ACC112 (cell line): ENCODE measurements at regions not wholly inside any gene's neighbourhood (a gene's known extent, or its start where the extent isn't known, plus 50 kb on each side); places are given as distances from the start of the nearest gene placed in this dataset.
A peak's percentile ranks its signal among the peaks of the same experiment; 100 is the strongest.

ENCODE experiments used
- H2AFZ ChIP-seq: fragments of 200-600 bp; sonication (generic); one replicate; pipeline ENCODE4 v1.6.0; 2017; ENCODE audit warnings: antibody characterized with exemption, low read length; ENCODE audit not compliant: unreplicated experiment
- H3K27ac ChIP-seq: fragments of 200-600 bp; sonication (generic); 2 replicates; pipeline ENCODE4 v1.5.1; 2014; ENCODE audit warnings: low read depth, mild to moderate bottlenecking, antibody characterized with exemption, low read length, moderate library complexity
- H3K27me3 ChIP-seq: fragments of 200-600 bp; sonication (generic); 2 replicates; pipeline ENCODE4 v1.6.1; 2014; ENCODE audit warnings: mild to moderate bottlenecking, antibody characterized with exemption, low read length, moderate library complexity, mixed read lengths; ENCODE audit not compliant: insufficient read depth
- H3K36me3 ChIP-seq: fragments of 200-600 bp; sonication (generic); 2 replicates; pipeline ENCODE4 v1.6.1; 2016; ENCODE audit warnings: mild to moderate bottlenecking, antibody characterized with exemption, low read length, moderate library complexity, mixed read lengths; ENCODE audit not compliant: insufficient read depth
- H3K4me1 ChIP-seq: fragments of 200-600 bp; sonication (generic); one replicate; pipeline ENCODE4 v1.6.1; 2016; ENCODE audit warnings: low read length, mixed read lengths; ENCODE audit not compliant: insufficient read depth, unreplicated experiment, control insufficient read depth
- H3K4me3 ChIP-seq: fragments of 200-600 bp; sonication (generic); 2 replicates; pipeline ENCODE4 v1.5.1; 2014; ENCODE audit warnings: mild to moderate bottlenecking, low read depth, low read length
- H3K79me2 ChIP-seq: fragments of 200-600 bp; sonication (generic); one replicate; pipeline ENCODE4 v1.6.0; 2016; ENCODE audit warnings: low read length; ENCODE audit not compliant: control insufficient read depth, unreplicated experiment, insufficient read depth

DNA sequence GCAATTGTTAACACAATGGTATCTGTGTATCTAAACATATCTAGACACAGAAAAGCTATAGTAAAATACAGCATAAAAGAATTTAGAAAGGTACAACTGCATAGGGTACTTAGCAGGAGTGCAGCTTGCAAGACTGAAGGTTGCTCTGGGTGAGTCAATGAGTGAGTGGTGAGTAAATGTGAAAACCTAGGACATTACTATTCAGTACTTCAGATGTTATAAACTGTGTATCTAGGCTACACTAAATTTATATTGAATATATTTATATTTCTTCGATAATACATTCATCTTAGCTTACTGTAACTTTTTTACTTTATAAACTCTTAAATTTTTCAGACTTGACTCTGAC lies 409.0 kb upstream of the DCN start:
- Histone ChIP-seq H3K27ac (no peak overlapping the region), H3K4me3 (no peak overlapping the region), H2AFZ (no peak overlapping the region), H3K4me1 (no peaks in the 10 kb centered on the region), H3K36me3 (no peaks in the 10 kb centered on the region), H3K79me2 (no peaks in the 10 kb centered on the region), H3K27me3 (no peaks in the 10 kb centered on the region)

DNA sequence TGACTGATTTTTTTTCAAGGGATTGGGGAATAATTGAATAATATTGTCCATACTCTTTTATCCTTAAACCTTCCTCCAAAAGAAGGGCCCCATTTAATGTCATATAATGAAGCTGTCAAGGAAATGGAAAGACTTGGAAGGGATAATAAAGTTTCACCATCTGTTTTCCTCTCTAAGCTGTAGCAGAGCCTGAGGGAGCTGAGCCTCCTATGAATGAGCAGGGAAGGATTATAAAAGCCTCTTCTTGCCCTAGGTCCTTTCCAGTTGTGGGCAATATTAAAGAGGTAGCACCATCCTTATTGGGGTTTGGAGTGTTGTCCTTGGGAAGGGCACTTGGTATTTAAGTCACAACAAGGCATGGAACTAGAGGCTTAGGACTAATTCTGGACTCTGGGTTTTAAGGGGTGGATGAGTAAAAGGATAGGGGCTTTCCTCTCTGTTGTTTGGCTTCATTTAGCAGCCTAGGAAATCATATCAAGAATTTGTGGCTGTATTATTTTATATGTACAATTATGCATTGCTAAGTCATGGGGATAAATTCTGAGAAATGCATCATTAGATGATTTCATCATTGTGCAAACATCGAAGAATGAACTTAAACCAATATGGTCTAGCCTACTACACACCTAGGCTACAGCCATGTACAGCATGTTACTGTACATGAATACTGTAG lies 408.5 kb upstream of the DCN start:
- Histone ChIP-seq H3K27ac (no peak overlapping the region), H2AFZ (no peak overlapping the region)

DNA sequence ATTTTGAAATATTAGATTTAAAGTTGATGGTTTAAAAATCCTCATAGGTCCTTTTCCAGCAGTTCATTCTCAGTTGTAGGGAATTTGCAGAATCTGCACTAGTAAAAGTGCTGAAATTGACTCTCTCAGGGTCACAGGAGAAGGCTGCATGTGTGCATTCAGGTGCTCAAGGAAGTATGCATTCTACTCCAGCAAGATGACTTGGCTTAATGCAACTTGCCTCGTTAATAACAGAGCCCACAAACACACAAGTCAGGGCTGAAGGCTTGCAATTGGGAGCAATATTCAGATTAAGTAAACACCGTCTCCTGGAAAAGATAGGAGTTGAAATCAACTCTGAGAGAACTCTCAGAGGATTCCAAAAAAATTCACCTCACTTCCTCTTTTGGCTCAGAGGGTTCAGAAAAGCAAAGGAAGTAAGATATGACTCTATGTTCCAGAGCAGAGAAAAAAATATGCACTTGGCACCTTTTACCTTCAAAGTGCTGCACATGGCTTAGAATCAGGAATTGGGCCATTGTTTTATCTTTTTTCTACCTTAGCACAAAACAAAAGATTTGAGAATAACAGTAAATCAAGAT lies 406.3 kb upstream of the DCN start:
- H3K4me3 ChIP-seq: no peak overlapping the region
- no peaks in the 10 kb centered on the region for H3K36me3 ChIP-seq
- no peaks in the 10 kb centered on the region for H3K27me3 ChIP-seq
- no peaks in the 10 kb centered on the region for H3K4me1 ChIP-seq
- H3K27ac ChIP-seq: no peak overlapping the region
- H2AFZ ChIP-seq: no peak overlapping the region
- H3K79me2 ChIP-seq: no peaks in the 10 kb centered on the region

More for the DNA sequence above, 408.5 kb upstream of the DCN start:
- Histone ChIP-seq H3K4me3 (no peak overlapping the region), H3K4me1 (no peaks in the 10 kb centered on the region), H3K27me3 (no peaks in the 10 kb centered on the region), H3K36me3 (no peaks in the 10 kb centered on the region), H3K79me2 (no peaks in the 10 kb centered on the region)

DNA sequence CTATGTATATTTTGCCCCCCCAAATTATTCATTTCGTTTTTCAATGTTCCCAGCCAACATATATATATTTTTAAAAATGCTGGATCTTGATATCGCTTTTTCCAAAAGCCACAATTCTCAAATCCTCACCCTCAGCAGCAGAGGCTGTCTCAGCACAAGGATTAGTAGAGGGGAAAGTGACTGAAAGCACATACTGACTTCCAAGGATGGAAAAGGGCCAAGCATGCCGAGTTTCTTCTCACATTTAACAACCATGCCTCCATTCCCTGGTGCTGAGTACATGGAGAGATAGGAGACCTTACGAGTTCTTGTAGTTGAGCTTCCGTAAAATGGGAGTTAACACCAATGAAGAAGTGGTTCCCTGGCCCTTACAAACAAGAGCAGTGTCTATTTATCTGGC lies 403.4 kb upstream of the DCN start:
- H3K27me3 ChIP-seq: no peaks in the 10 kb centered on the region
- no peak overlapping the region for H2AFZ ChIP-seq
- no peak overlapping the region for H3K4me3 ChIP-seq
- H3K36me3 ChIP-seq: no peaks in the 10 kb centered on the region
- H3K79me2 ChIP-seq: no peaks in the 10 kb centered on the region
- H3K27ac ChIP-seq: no peak overlapping the region
- H3K4me1 ChIP-seq: no peaks in the 10 kb centered on the region

DNA sequence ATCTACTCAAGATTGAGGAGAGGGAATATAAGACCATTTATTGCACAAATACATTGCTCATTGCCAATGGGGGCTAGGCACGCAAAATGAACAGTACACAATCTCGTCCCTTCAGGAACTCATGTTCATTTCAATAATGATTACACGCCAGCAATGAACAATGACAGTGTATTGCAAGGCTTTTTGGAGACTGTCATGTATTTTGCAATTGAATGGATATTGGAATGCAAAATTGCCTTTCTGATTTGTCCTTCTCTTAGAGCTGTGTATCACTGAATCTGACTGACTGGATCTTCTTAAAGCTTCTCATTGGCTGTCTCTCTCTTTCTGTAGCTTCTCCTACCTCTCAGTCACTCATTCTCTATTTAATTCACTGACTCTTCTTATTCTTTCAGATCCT lies 400.2 kb upstream of the DCN start:
- Histone ChIP-seq H3K27ac (no peak overlapping the region), H3K79me2 (no peaks in the 10 kb centered on the region), H3K4me3 (no peak overlapping the region), H3K27me3 (no peaks in the 10 kb centered on the region), H2AFZ (no peak overlapping the region), H3K36me3 (no peaks in the 10 kb centered on the region), H3K4me1 (no peaks in the 10 kb centered on the region)

DNA sequence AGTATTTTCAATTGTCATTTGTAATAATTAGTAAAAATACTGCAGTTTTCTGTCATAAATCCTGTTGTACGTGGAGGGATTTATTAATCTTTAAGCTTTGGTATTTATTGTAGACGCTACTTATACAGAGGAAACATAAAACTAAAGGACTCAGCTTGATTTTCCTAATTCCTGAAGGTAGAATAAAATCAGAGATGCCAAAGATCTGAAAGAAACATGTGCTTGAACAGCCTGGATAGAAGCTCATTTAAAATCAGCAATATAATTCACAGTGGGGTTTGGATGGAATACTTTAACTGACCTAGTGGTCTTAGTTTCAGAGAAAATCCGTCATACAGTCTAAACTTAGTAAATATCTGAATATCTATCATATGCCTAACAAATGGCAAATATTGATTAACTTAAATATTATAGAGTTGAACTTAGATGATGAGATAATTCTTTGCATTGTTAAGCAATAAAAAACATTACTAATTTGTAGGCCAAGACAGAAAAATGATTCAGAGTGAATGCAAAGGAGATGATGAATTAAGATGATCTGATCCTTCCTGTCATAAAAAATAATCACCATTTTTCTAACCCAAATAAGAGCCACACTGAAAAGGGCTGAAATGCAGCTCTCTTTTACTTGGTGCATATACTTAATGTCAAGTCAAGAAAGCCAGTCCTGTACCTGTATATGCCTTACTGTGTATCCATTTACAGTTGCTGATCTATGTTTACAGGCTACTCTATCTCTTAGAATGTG lies 397.1 kb upstream of the DCN start:
- H3K4me3 ChIP-seq: no peak overlapping the region
- no peaks in the 10 kb centered on the region for H3K27me3 ChIP-seq
- no peaks in the 10 kb centered on the region for H3K79me2 ChIP-seq
- H3K36me3 ChIP-seq: no peaks in the 10 kb centered on the region
- no peak overlapping the region for H3K27ac ChIP-seq
- H3K4me1 ChIP-seq: no peaks in the 10 kb centered on the region
- no peak overlapping the region for H2AFZ ChIP-seq

DNA sequence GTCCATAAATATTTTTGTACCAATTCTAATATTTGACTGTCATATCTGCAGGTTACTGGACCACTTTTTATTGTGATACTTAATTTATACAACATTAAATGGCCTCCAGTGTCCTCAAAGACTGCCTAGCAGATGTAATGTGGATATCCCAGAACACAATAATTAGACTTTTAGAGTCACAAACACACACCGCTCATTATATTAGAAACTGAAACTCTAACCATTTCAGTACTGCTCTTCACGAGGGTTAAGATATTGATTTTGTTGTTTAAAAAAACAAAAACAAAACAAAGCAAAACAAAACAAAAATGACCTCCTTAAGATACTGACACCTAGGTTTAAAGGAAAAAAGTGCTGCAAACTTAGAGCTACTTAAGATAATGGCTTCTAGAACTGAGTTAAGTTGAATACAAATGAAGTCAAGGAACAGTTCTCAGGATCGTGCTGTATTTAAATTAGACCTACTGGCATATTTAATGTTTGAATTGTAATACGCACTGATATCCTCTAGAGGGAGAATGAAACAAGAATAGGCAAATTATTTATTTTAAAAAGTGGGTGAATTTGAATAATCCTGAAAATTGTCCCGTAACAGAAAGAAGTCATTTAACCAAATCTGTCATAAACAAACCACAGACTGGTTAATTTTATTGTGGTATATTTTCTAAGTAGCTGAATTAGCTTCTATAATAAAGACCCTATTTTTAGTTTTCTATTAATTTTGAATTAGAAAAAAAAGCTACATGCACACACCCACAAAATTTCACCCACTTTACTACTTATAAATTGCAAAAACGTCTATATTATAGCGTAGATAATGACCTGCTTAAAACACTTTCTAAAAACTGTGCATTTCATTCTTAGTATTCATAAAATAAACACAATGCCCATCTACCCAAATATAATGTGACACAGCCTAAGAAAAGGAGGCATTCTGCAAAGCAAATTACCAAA lies 395.2 kb upstream of the DCN start:
- Histone ChIP-seq H3K27ac (no peak overlapping the region), H2AFZ (peak overlapping the region; percentile 88), H3K27me3 (no peaks in the 10 kb centered on the region), H3K79me2 (no peaks in the 10 kb centered on the region), H3K36me3 (no peaks in the 10 kb centered on the region), H3K4me3 (peak overlapping the region; percentile 73), H3K4me1 (no peaks in the 10 kb centered on the region)

DNA sequence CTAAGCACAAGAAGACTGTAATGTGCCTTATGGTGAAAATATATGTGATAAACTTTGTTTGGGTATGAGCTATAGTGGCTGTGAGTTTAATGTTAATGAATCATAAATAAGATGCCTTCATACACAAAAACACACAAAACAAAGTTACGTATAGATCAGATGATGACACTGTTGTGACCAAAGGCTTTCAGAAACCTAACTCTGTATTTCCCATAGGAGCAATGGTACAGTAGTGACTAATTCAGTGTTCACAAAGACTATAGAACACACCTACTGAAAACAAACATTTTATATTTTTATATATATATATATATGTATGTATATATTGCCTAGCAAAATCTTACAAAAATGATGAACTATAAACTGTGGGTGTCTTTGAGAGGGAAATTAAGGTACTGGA lies 393.8 kb upstream of the DCN start:
- peak overlapping the region; percentile 62 for H2AFZ ChIP-seq
- no peaks in the 10 kb centered on the region for H3K27me3 ChIP-seq
- H3K27ac ChIP-seq: no peak overlapping the region
- no peaks in the 10 kb centered on the region for H3K79me2 ChIP-seq
- H3K4me3 ChIP-seq: no peak overlapping the region
- no peaks in the 10 kb centered on the region for H3K4me1 ChIP-seq
- no peaks in the 10 kb centered on the region for H3K36me3 ChIP-seq

DNA sequence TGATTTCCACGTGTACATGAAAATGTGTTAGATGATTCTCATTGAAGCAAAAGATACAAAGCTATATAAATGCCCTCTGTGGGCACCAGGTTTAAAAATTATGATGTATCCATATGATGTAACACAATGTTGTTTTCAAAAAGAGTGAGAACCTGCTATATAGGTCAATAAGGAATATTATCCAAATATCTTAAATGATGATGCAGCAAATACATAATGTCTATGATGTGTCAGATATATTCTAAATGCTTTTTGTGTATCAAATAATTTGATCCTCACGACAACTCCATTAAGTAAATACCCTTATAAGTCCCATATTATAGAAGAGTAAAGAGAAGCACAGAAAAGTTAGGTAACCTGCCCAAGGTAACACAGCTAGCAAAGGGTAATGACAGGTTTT lies 393.0 kb upstream of the DCN start:
- no peaks in the 10 kb centered on the region for H3K27me3 ChIP-seq
- no peak overlapping the region for H3K27ac ChIP-seq
- no peak overlapping the region for H2AFZ ChIP-seq
- no peaks in the 10 kb centered on the region for H3K36me3 ChIP-seq
- H3K4me1 ChIP-seq: no peaks in the 10 kb centered on the region
- H3K79me2 ChIP-seq: no peaks in the 10 kb centered on the region
- H3K4me3 ChIP-seq: no peak overlapping the region

DNA sequence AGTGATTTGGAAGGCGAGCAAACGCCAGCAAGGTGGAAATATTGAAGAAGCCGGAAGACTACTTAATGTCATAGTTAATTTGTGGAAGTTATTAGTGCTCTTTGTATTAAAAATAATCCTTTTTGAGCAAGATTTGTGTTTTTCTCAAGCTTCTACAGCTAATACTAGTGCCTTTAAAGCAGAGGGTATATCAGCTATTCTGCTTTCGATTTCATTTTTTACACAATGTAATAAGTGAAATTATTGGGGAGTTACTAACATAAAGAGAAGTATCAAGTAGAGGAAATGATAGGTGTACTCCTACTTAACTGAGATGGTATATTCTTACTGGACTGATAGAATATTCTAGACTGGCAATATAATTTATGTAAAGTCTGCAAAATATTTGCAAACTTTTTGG lies 392.4 kb upstream of the DCN start:
- Histone ChIP-seq H3K4me1 (no peaks in the 10 kb centered on the region), H3K36me3 (no peaks in the 10 kb centered on the region), H2AFZ (peak overlapping the region; percentile 20), H3K27ac (no peak overlapping the region), H3K4me3 (no peak overlapping the region), H3K27me3 (no peaks in the 10 kb centered on the region), H3K79me2 (no peaks in the 10 kb centered on the region)
